ENCODE measurements at regions not wholly inside any gene's neighbourhood (a gene's known extent, or its start where the extent isn't known, plus 50 kb on each side); places are given as distances from the start of the nearest gene placed in this dataset.
"Not testable (repeated sequence)": the region's sequence is repeated elsewhere in the genome, so short reads cannot be mapped to it uniquely, and the experiment has no call there.

- no TSS peak for BruUV-seq (replicated peaks)
- CTCF ChIA-PET, result no interaction called here
Observed at GRCh38 chr7:119905495-119905894, 367.5 kb upstream of the KCND2 start.

GRCh38 chr7:119908948-119909347, 364.0 kb upstream of the KCND2 start:
- H3K4me1 ChIP-seq, result no peaks in the 10 kb centered on the region
- POLR2A ChIA-PET, result no interaction called here
- no peaks in the 10 kb centered on the region; the same call in 1 of the 2 replicates for H3K9me3 ChIP-seq
- no peaks in the 10 kb centered on the region for H3K27me3 Mint-ChIP-seq (ENCODE audit: insufficient read depth, unreplicated experiment)
- no peak for TF ChIP-seq CTCF (IDR thresholded peaks at IDR 0.05; ENCODE audit: insufficient read depth in 1 of 2, low read depth in 1 of 2, low read length in 1 of 2, severe bottlenecking in 1 of 2, unreplicated experiment in 1 of 2)
- DNase-seq, result no peak
- no peak overlapping the region for H3K4me3 ChIP-seq (ENCODE audit: low read depth, low read length)
- no peaks in the 10 kb centered on the region for H3K36me3 Mint-ChIP-seq (ENCODE audit: insufficient read depth, unreplicated experiment)
- no peak overlapping the region for H3K27ac Mint-ChIP-seq (ENCODE audit: unreplicated experiment)
- no peaks in the 10 kb centered on the region for H3K9me3 Mint-ChIP-seq (ENCODE audit: unreplicated experiment)
- no peak overlapping the region for H3K4me3 Mint-ChIP-seq (ENCODE audit: unreplicated experiment)
- CTCF ChIA-PET, result no interaction called here
- no TSS peak for BruUV-seq (replicated peaks)
- no peaks in the 10 kb centered on the region for H3K36me3 ChIP-seq (ENCODE audit: control insufficient read depth, insufficient read depth, low read length)
- no peaks in the 10 kb centered on the region for H3K4me1 Mint-ChIP-seq (ENCODE audit: low read depth, unreplicated experiment)
- intact Hi-C loops (cut with micrococcal nuclease; ENCODE audit: unreplicated experiment), result no loop called here
- H3K27me3 ChIP-seq (replicated peaks; ENCODE audit: control insufficient read depth, insufficient read depth, low read length), result no peaks in the 10 kb centered on the region

More at GRCh38 chr7:119905495-119905894, 367.5 kb upstream of the KCND2 start:
- Mint-ChIP-seq H3K27me3 (ENCODE audit: insufficient read depth, unreplicated experiment) (no peaks in the 10 kb centered on the region), H3K9me3 (ENCODE audit: unreplicated experiment) (no peaks in the 10 kb centered on the region), H3K36me3 (ENCODE audit: insufficient read depth, unreplicated experiment) (no peaks in the 10 kb centered on the region), H3K4me3 (ENCODE audit: unreplicated experiment) (no peak overlapping the region), H3K27ac (ENCODE audit: unreplicated experiment) (no peak overlapping the region), H3K4me1 (ENCODE audit: low read depth, unreplicated experiment) (no peaks in the 10 kb centered on the region)
- Histone ChIP-seq H3K27me3 (replicated peaks; ENCODE audit: control insufficient read depth, insufficient read depth, low read length) (no peaks in the 10 kb centered on the region), H3K4me3 (ENCODE audit: low read depth, low read length) (no peak overlapping the region), H3K9me3 (no peaks in the 10 kb centered on the region), H3K36me3 (ENCODE audit: control insufficient read depth, insufficient read depth, low read length) (no peaks in the 10 kb centered on the region), H3K4me1 (no peaks in the 10 kb centered on the region)
- no peak for TF ChIP-seq CTCF (IDR thresholded peaks at IDR 0.05; ENCODE audit: insufficient read depth in 1 of 2, low read depth in 1 of 2, low read length in 1 of 2, severe bottlenecking in 1 of 2, unreplicated experiment in 1 of 2)
- POLR2A ChIA-PET, result no interaction called here
- intact Hi-C loops (cut with micrococcal nuclease; ENCODE audit: unreplicated experiment), result no loop called here
- DNase-seq, result no peak

- H3K4me3 Mint-ChIP-seq (ENCODE audit: unreplicated experiment); H3K27me3 Mint-ChIP-seq (ENCODE audit: insufficient read depth, unreplicated experiment); H3K4me1 ChIP-seq; H3K9me3 Mint-ChIP-seq (ENCODE audit: unreplicated experiment); H3K27ac Mint-ChIP-seq (ENCODE audit: unreplicated experiment); POLR2A ChIA-PET; DNase-seq; H3K36me3 Mint-ChIP-seq (ENCODE audit: insufficient read depth, unreplicated experiment); H3K36me3 ChIP-seq (ENCODE audit: control insufficient read depth, insufficient read depth, low read length); CTCF ChIA-PET; H3K9me3 ChIP-seq; BruUV-seq (replicated peaks); intact Hi-C loops (cut with micrococcal nuclease; ENCODE audit: unreplicated experiment); H3K4me3 ChIP-seq (ENCODE audit: low read depth, low read length); H3K27me3 ChIP-seq (replicated peaks; ENCODE audit: control insufficient read depth, insufficient read depth, low read length); H3K4me1 Mint-ChIP-seq (ENCODE audit: low read depth, unreplicated experiment): not testable (repeated sequence)
Observed at GRCh38 chr7:119914119-119914518, 358.9 kb upstream of the KCND2 start.

- Mint-ChIP-seq H3K27ac (ENCODE audit: unreplicated experiment) (no peak overlapping the region), H3K27me3 (ENCODE audit: insufficient read depth, unreplicated experiment) (no peaks in the 10 kb centered on the region), H3K9me3 (ENCODE audit: unreplicated experiment) (no peaks in the 10 kb centered on the region), H3K4me1 (ENCODE audit: low read depth, unreplicated experiment) (no peaks in the 10 kb centered on the region), H3K4me3 (ENCODE audit: unreplicated experiment) (no peak overlapping the region), H3K36me3 (ENCODE audit: insufficient read depth, unreplicated experiment) (no peaks in the 10 kb centered on the region)
- Histone ChIP-seq H3K4me1 (no peaks in the 10 kb centered on the region), H3K36me3 (ENCODE audit: control insufficient read depth, insufficient read depth, low read length) (no peaks in the 10 kb centered on the region), H3K27me3 (replicated peaks; ENCODE audit: control insufficient read depth, insufficient read depth, low read length) (no peaks in the 10 kb centered on the region), H3K4me3 (ENCODE audit: low read depth, low read length) (no peak overlapping the region), H3K9me3 (no peaks in the 10 kb centered on the region; the same call in 1 of the 2 replicates)
- no peak for TF ChIP-seq CTCF (IDR thresholded peaks at IDR 0.05; ENCODE audit: insufficient read depth in 1 of 2, low read depth in 1 of 2, low read length in 1 of 2, severe bottlenecking in 1 of 2, unreplicated experiment in 1 of 2)
- no TSS peak for BruUV-seq (replicated peaks)
- no peak for DNase-seq
- ChIA-PET POLR2A (no interaction called here), CTCF (no interaction called here)
- intact Hi-C loops (cut with micrococcal nuclease; ENCODE audit: unreplicated experiment), result no loop called here
Observed at GRCh38 chr7:119916501-119916900, 356.5 kb upstream of the KCND2 start.

Measured in Caco-2 (cell line).